B cell (primary cell): ENCODE measurements at regions not wholly inside any gene's neighbourhood (a gene's known extent, or its start where the extent isn't known, plus 50 kb on each side); places are given as distances from the start of the nearest gene placed in this dataset.

Experiments
- ATAC-seq: fragments of 200-7000 bp; cut with Tn5 transposase; one replicate; pipeline ENCODE4 v1.10.0; 2021; ENCODE audit warnings: low read depth, mild to moderate bottlenecking, moderate number of reproducible peaks, moderate library complexity
- CTCF ChIA-PET: fragments of 350-600 bp; sonication (Branson Sonifier 250); formaldehyde crosslinking; loops from one replicate; lab custom pipeline; 2021; ENCODE audit warnings: antibody characterized with exemption, inconsistent platforms; lab: Charles Lee
- POLR2A ChIA-PET: fragments of 350-600 bp; sonication (Branson Sonifier 250); formaldehyde crosslinking; loops from one replicate; lab custom pipeline; 2021; ENCODE audit warnings: antibody characterized with exemption; lab: Charles Lee
- DNase-seq: peaks from one replicate; pipeline ENCODE4 v3.0.0; 2013
- H2AFZ ChIP-seq: 2 replicates; pipeline ENCODE4 v1.6.1; 2012; ENCODE audit warnings: mild to moderate bottlenecking, low read depth, low read length; ENCODE audit not compliant: insufficient read depth, poor library complexity, severe bottlenecking
- H3K27ac ChIP-seq, 2 donors: 1 replicate in 1 of 2; 2 replicates in 1 of 2; pipeline ENCODE4 v1.5.1; 2012 to 2013; ENCODE audit warnings: low read length in 2 of 2, mild to moderate bottlenecking in 2 of 2, moderate library complexity in 1 of 2
- H3K27me3 ChIP-seq, 4 experiments: fragments of 200-600 bp in 1 of 4; sonication (generic) in 1 of 4; replicated peaks in 1 of 4; 1 replicate in 2 of 4; 2 replicates in 2 of 4; pipeline versions ENCODE4 v1.6.1 to v1.7.0; 2013 to 2016; ENCODE audit warnings: low read length in 3 of 4, mild to moderate bottlenecking in 2 of 4, mixed read lengths in 1 of 4, moderate library complexity in 1 of 4; ENCODE audit not compliant: insufficient read depth in 4 of 4, control insufficient read depth in 3 of 4; ENCODE audit errors: control extremely low read depth in 1 of 4
- H3K36me3 ChIP-seq, 2 experiments: replicated peaks in 1 of 2; 1 replicate in 1 of 2; 2 replicates in 1 of 2; pipeline versions ENCODE4 v1.6.1 to v1.7.1; 2013; ENCODE audit warnings: low read length in 1 of 2; ENCODE audit not compliant: insufficient read depth in 2 of 2, control insufficient read depth in 1 of 2; ENCODE audit errors: control extremely low read depth in 1 of 2, extremely low read depth in 1 of 2
- H3K4me1 ChIP-seq, 2 donors: fragments of 200-600 bp in 1 of 2; sonication (generic) in 1 of 2; 1 replicate in 1 of 2; 2 replicates in 1 of 2; pipeline versions ENCODE4 v1.5.1 to v1.6.1; 2013 to 2017; ENCODE audit warnings: low read length in 2 of 2; ENCODE audit not compliant: control insufficient read depth in 2 of 2, insufficient read depth in 2 of 2
- H3K4me2 ChIP-seq: replicated peaks from 2 replicates; pipeline ENCODE3; 2012; ENCODE audit warnings: mild to moderate bottlenecking, low read depth, low read length; ENCODE audit not compliant: poor library complexity, severe bottlenecking
- H3K4me3 ChIP-seq, 5 experiments: fragments of 200-600 bp in 1 of 5; sonication (generic) in 1 of 5; 1 replicate in 3 of 5; 2 replicates in 2 of 5; pipeline versions ENCODE4 v1.5.1 to v1.7.0; 2011 to 2016; ENCODE audit warnings: low read length in 4 of 5, mild to moderate bottlenecking in 4 of 5, low read depth in 2 of 5, control low read depth in 1 of 5, moderate library complexity in 1 of 5; ENCODE audit not compliant: insufficient read depth in 1 of 5; ENCODE audit errors: control extremely low read depth in 1 of 5, extremely low read depth in 1 of 5
- H3K79me2 ChIP-seq: fragments of 200-600 bp; sonication (generic); one replicate; pipeline ENCODE4 v1.6.0; 2016; ENCODE audit warnings: low read length; ENCODE audit not compliant: control insufficient read depth, insufficient read depth
- H3K9ac ChIP-seq: fragments of 200-600 bp; sonication (generic); 2 replicates; pipeline ENCODE4 v1.6.1; 2017; ENCODE audit warnings: mild to moderate bottlenecking, low read length, moderate library complexity
- H3K9me3 ChIP-seq, 3 donors: one replicate each; pipeline versions ENCODE4 v1.6.1 to v1.7.1; 2013; ENCODE audit warnings: low read length in 2 of 3; ENCODE audit not compliant: control insufficient read depth in 2 of 3, insufficient read depth in 1 of 3; ENCODE audit errors: control extremely low read depth in 1 of 3
- H4K20me1 ChIP-seq: 2 replicates; pipeline ENCODE4 v1.6.0; 2012; ENCODE audit warnings: mild to moderate bottlenecking, low read length; ENCODE audit not compliant: insufficient read depth, control insufficient read depth, poor library complexity, severe bottlenecking
- H3K27ac Mint-ChIP-seq: one replicate; pipeline ENCODE4 v1.8.0; 2021; ENCODE audit warnings: mixed read lengths
- H3K27me3 Mint-ChIP-seq: one replicate; pipeline ENCODE4 v1.8.0; 2021; ENCODE audit warnings: mixed read lengths
- H3K4me1 Mint-ChIP-seq: one replicate; pipeline ENCODE4 v1.8.0; 2021; ENCODE audit warnings: mixed read lengths
- H3K4me3 Mint-ChIP-seq: one replicate; pipeline ENCODE4 v1.8.0; 2021; ENCODE audit warnings: mixed read lengths
- H3K9me3 Mint-ChIP-seq: one replicate; pipeline ENCODE4 v1.8.0; 2022; ENCODE audit warnings: mixed read lengths; ENCODE audit not compliant: insufficient read depth
- CTCF ChIP-seq: fragments of 200-600 bp; IDR thresholded peaks from one replicate; pipeline ENCODE4 v1.8.0; 2022; ENCODE audit warnings: antibody characterized with exemption, mild to moderate bottlenecking
- EZH2 ChIP-seq: IDR thresholded peaks from 2 replicates; pipeline ENCODE4 v1.6.1; 2012; ENCODE audit warnings: borderline replicate concordance, low read depth, mild to moderate bottlenecking, moderate library complexity, low read length; ENCODE audit not compliant: insufficient read depth, poor library complexity, severe bottlenecking
- WGBS: methylation state at CpG from one replicate; pipeline ENCODE4 v1.1.5; 2013; ENCODE audit warnings: missing lambda C conversion rate; ENCODE audit not compliant: insufficient coverage; 5-methylcytosine and 5-hydroxymethylcytosine counted together
- intact Hi-C: fragments of 100-400 bp; cut with micrococcal nuclease; formaldehyde crosslinking; loops from one replicate; pipeline ENCODE4 v1.10.0; 2022

DNA sequence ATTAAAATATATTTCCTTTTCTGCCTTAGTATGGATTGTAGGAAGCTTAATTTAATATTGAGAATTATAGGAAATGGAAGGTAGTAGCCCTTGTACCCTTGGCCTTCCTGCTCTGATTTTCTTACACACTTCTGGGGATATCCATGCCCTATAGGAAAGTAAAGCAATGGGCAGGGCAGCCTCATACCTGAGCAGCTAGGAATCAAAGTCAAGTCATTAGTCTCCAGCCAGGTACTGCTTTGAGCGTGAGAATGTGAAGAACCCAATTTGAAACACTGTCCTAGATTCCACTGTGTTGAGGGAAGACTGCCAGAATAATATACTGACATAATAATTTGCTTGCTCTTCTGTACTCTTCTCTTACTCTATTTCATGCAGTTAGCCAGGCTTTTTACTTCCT is 51.0 kb upstream of the L3MBTL3 start:
- Histone ChIP-seq H4K20me1 (no peaks in the 10 kb centered on the region), H2AFZ (no peak overlapping the region), H3K9ac (no peak overlapping the region), H3K9me3 (peaks cover 0 to 4% (median 4%) of the 10 kb centered on the region in 3 donors), H3K27me3 (peaks cover 0 to 8% (median 0%) of the 10 kb centered on the region in 4 experiments), H3K79me2 (no peaks in the 10 kb centered on the region), H3K4me2 (no peak overlapping the region), H3K4me3 (no peak overlapping the region), H3K27ac (no peak overlapping the region), H3K4me1 (no peaks in the 10 kb centered on the region), H3K36me3 (no peaks in the 10 kb centered on the region)
- no peak overlapping the region for H3K27ac Mint-ChIP-seq
- H3K9me3 Mint-ChIP-seq = peaks cover 3% of the 10 kb centered on the region
- TF ChIP-seq CTCF = no peak
- TF ChIP-seq EZH2 = no peak
- DNase-seq = no peak
- POLR2A ChIA-PET = no interaction called here
- H3K27me3 Mint-ChIP-seq = peaks cover 34% of the 10 kb centered on the region
- CTCF ChIA-PET = no interaction called here
- no peak for ATAC-seq
- H3K4me3 Mint-ChIP-seq = no peak overlapping the region
- WGBS = no CpG with 5 or more reads among the region's 1 CpG
- H3K4me1 Mint-ChIP-seq = no peaks in the 10 kb centered on the region
- intact Hi-C loops = no loop called here

- H3K27me3 Mint-ChIP-seq = peaks cover 35% of the 10 kb centered on the region
- DNase-seq = no peak
- no peak overlapping the region for H3K27ac Mint-ChIP-seq
- Histone ChIP-seq H4K20me1 (no peaks in the 10 kb centered on the region), H2AFZ (no peak overlapping the region), H3K4me2 (no peak overlapping the region), H3K9ac (no peak overlapping the region), H3K27me3 (peaks cover 0 to 8% (median 0%) of the 10 kb centered on the region in 4 experiments), H3K4me3 (no peak overlapping the region), H3K79me2 (no peaks in the 10 kb centered on the region), H3K4me1 (no peaks in the 10 kb centered on the region), H3K27ac (no peak overlapping the region), H3K9me3 (peaks cover 0 to 4% (median 4%) of the 10 kb centered on the region in 3 donors), H3K36me3 (no peaks in the 10 kb centered on the region)
- ChIA-PET CTCF (no interaction called here), POLR2A (no interaction called here)
- ATAC-seq = no peak
- TF ChIP-seq EZH2 = no peak
- no peak for TF ChIP-seq CTCF
- intact Hi-C loops = no loop called here
- no peaks in the 10 kb centered on the region for H3K4me1 Mint-ChIP-seq
- peaks cover 3% of the 10 kb centered on the region for H3K9me3 Mint-ChIP-seq
- no peak overlapping the region for H3K4me3 Mint-ChIP-seq
- no CpG with 5 or more reads among the region's 2 CpGs for WGBS
These were observed 52.3 kb upstream of the L3MBTL3 start for GRCh38 chr6:129966125-129966524.
